Stimulated activated naive CD4-positive, alpha-beta T cell (primary cell): ENCODE measurements at regions not wholly inside any gene's neighbourhood (a gene's known extent, or its start where the extent isn't known, plus 50 kb on each side); places are given as distances from the start of the nearest gene placed in this dataset.
A peak's percentile ranks its signal among the peaks of the same experiment; 100 is the strongest.

ENCODE experiments used
- DNase-seq, 6 experiments: peaks; one replicate each; lab custom pipeline; 2025; lab: John Stamatoyannopoulos, UW

DNA sequence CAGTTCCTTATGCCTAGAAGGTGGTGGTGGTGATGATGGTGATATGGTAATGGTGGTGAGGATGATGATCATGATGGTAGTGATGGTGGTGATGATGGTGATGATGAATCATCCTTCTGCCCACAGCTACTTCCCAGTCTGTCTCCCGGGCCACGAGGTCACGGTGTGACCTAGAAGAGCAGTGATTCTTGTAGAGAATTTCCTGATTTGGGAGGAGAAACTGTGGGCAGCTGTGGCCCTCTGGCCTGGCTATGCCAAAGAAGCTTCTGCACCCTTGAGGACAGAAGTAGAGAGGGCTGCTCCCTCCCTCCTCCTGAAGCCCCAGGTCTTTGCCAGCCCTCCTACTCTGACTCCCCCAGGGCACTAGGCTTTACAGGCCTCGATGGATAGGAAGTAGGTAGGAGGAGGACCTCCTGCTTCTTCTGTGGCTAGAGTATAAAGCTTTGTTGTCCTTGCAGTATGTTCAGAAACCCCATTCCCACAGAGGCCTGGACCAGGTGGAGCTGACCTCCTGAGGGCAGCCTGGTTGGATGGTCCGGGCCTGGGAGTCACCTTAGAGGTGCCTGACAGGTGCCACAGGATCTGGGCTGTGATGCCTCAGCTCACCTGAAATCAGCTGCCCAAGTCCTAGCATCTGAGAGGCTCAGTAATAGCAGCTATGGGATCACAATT lies 57.9 kb upstream of the EPAS1 start:
- DNase-seq = peak in 1 of 6 experiments; percentile 19

DNA sequence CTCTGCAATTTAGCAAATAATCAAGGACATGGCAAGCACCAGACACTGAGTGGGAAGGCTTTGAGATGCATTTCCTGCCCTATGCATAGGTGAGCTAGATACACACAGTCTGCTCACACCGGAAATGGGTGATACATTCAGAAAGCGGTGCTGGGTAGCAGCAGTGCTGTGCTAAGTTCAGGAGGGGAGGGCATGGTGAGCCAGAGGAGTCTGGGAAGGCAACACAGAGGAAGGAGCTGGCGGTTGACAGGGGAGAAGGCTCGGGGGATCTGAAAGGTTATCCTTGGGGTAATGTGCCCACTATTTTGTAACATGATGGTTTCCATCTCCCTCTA lies 57.4 kb upstream of the EPAS1 start:
- DNase-seq = peak; percentile 17 to 69 (median 43)

DNA sequence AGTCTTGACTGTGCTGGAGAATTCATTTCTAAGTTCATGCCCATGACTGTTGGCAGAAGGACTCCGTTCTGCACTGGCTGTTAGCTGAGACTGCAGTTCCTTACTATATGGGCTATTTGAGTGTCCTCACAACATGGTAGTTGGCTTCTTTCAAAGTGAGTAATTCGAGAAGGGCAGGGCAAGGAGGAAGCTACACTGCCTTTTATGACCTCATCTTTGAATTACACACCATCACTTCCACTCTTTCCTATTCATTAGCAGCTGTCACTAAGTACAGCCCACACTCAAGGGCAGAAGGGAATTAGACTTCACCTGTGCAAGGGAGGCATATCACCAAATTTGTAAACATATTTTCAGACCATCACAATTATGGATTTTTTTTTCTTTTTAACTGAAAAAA lies 55.9 kb upstream of the EPAS1 start:
- DNase-seq = no peak

DNA sequence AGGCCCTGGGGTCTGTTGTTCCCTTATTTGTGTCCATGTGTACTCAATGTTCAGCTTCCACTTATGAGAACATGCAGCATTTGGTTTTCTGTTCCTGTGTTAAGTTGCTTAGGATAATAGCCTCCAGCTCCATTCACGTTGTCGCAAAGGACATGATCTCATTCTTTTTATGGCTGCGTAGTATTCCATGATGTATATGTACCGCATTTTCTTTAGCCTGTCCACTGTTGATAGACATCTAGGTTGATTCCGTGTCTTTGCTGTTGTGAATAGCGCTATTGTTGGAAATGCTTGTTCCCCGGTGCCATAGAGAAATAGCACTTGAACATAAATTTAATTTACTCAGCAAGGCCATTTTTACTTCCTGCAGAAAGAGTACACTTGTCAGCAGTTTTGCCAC lies 51.3 kb upstream of the EPAS1 start:
- no peak for DNase-seq

DNA sequence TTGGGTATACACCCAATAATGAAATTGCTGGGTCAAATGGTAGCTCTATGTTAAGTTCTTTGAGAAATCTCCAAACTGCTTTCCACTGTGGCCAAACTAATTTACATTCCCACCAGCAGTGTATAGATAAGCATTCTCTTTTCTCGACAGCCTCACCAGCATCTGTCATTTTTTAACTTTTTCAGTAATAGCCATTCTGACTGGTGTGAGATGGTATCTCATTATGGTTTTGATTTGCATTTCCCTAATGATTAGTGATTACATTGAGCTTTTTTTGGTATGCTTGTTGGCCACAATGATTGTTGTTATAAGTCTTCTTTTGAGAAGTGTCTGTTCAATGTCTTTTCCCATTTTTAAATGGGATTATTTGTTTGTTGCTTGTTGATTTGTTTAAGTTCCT lies 50.4 kb upstream of the EPAS1 start:
- DNase-seq = no peak
